ENCODE measurements at regions not wholly inside any gene's neighbourhood (a gene's known extent, or its start where the extent isn't known, plus 50 kb on each side); places are given as distances from the start of the nearest gene placed in this dataset.

DNA sequence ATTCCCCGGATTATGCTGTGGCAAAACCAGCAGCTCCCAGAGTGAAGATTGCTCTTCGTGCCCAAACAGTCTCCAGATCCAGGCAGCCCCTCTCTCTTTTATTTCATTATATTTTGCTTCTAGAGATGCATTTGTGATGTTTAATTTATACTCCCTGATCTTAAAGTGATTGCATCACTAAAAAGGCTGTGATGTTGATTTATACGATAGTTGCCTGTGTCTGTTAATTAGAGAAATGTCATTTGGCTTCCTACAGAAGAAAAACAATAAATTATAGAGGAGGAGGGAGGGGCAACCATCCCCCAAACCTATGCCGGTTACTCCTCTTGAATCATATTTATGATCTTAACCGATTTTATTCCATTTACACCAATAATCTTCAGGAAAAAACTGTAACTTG, 615.3 kb downstream of the TOX3 start:
- ChIA-PET CTCF (no interaction called here), POLR2A (no interaction called here), RAD21 (ENCODE audit: low non-redundant PET in 1 of 2, low total read pairs in 2 of 2, uncharacterized antibody in 2 of 2, unreplicated experiment in 2 of 2) (no interaction called here)
- H3K4me3 ChIP-seq (replicated peaks in 1 of 2; ENCODE audit: low read depth in 1 of 2, low read length in 2 of 2): no peak overlapping the region
- intact Hi-C loops (cut with micrococcal nuclease): no loop called here
- no peak overlapping the region for H3K9ac ChIP-seq (ENCODE audit: low read length)
- H4K20me1 ChIP-seq (ENCODE audit: insufficient read depth): no peaks in the 10 kb centered on the region
- H3K4me2 ChIP-seq (ENCODE audit: low read length): no peak overlapping the region
- no peak overlapping the region for H3K27ac ChIP-seq (ENCODE audit: low read depth, low read length)
- no peaks in the 10 kb centered on the region for H3K4me1 ChIP-seq (ENCODE audit: control insufficient read depth in 1 of 2, insufficient read depth in 2 of 2, low read length in 2 of 2)
- no TSS peak for BruUV-seq (replicated peaks)
- H3K9me2 ChIP-seq (ENCODE audit: insufficient read depth): no peaks in the 10 kb centered on the region
- DNase-seq (ENCODE audit: low read depth, low spot score): no peak
- H3K36me3 ChIP-seq (ENCODE audit: control insufficient read depth in 1 of 2, insufficient read depth in 2 of 2, low read length in 2 of 2): no peaks in the 10 kb centered on the region
- no peak for ATAC-seq
- H3K27me3 ChIP-seq (ENCODE audit: insufficient read depth, low read length): no peaks in the 10 kb centered on the region
- H2AFZ ChIP-seq (ENCODE audit: low read depth, low read length, poor library complexity, severe bottlenecking): no peak overlapping the region
- H3K79me2 ChIP-seq (ENCODE audit: insufficient read depth, low read length): no peaks in the 10 kb centered on the region
- no peak for TF ChIP-seq EZH2phosphoT487 (IDR thresholded peaks at IDR 0.05; ENCODE audit: borderline replicate concordance)
- no peak for TF ChIP-seq RAD21 (IDR thresholded peaks at IDR 0.05; ENCODE audit: low read depth)
- TF ChIP-seq, protein P1, sequence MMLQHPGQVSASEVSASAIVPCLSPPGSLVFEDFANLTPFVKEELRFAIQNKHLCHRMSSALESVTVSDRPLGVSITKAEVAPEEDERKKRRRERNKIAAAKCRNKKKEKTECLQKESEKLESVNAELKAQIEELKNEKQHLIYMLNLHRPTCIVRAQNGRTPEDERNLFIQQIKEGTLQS (IDR thresholded peaks at IDR 0.05): no peak
- no peak for TF ChIP-seq ZBTB33 (IDR thresholded peaks at IDR 0.05; ENCODE audit: extremely low read depth, insufficient replicate concordance, low read length)
- no peak for TF ChIP-seq SP1 (IDR thresholded peaks at IDR 0.05; ENCODE audit: low read depth)
- no peak for TF ChIP-seq JUND (IDR thresholded peaks at IDR 0.05)
- TF ChIP-seq YY1 (IDR thresholded peaks at IDR 0.05; ENCODE audit: extremely low read depth, insufficient replicate concordance, low read depth, low read length): no peak
- TF ChIP-seq ZNF274 (IDR thresholded peaks at IDR 0.05; ENCODE audit: low read depth, low read length): no peak
- peaks cover 0 to 14% of the 10 kb centered on the region in 2 experiments; a peak in 2 of 4 replicates for H3K9me3 ChIP-seq (ENCODE audit: control insufficient read depth in 1 of 2, insufficient read depth in 1 of 2, low read depth in 1 of 2, low read length in 2 of 2)

GRCh38 chr16:51924744-51925143, 622.2 kb downstream of the TOX3 start:
- no TSS peak for BruUV-seq (replicated peaks)
- Histone ChIP-seq H3K79me2 (ENCODE audit: insufficient read depth, low read length) (no peaks in the 10 kb centered on the region), H3K27ac (ENCODE audit: low read depth, low read length) (no peak overlapping the region), H3K9me2 (ENCODE audit: insufficient read depth) (no peaks in the 10 kb centered on the region), H3K27me3 (ENCODE audit: insufficient read depth, low read length) (no peaks in the 10 kb centered on the region), H3K4me1 (ENCODE audit: control insufficient read depth in 1 of 2, insufficient read depth in 2 of 2, low read length in 2 of 2) (no peaks in the 10 kb centered on the region), H3K4me2 (ENCODE audit: low read length) (no peak overlapping the region), H4K20me1 (ENCODE audit: insufficient read depth) (no peaks in the 10 kb centered on the region), H3K9ac (ENCODE audit: low read length) (no peak overlapping the region), H2AFZ (ENCODE audit: low read depth, low read length, poor library complexity, severe bottlenecking) (no peak overlapping the region), H3K36me3 (ENCODE audit: control insufficient read depth in 1 of 2, insufficient read depth in 2 of 2, low read length in 2 of 2) (no peaks in the 10 kb centered on the region), H3K9me3 (ENCODE audit: control insufficient read depth in 1 of 2, insufficient read depth in 1 of 2, low read depth in 1 of 2, low read length in 2 of 2) (peaks cover 4 to 11% of the 10 kb centered on the region in 2 experiments; a peak in 2 of 4 replicates), H3K4me3 (replicated peaks in 1 of 2; ENCODE audit: low read depth in 1 of 2, low read length in 2 of 2) (no peak overlapping the region)
- CTCF ChIA-PET: no interaction called here
- intact Hi-C loops (cut with micrococcal nuclease): no loop called here
- ATAC-seq: no peak
- no peak for DNase-seq (ENCODE audit: low read depth, low spot score)
- RAD21 ChIA-PET (ENCODE audit: low non-redundant PET in 1 of 2, low total read pairs in 2 of 2, uncharacterized antibody in 2 of 2, unreplicated experiment in 2 of 2): no interaction called here
- POLR2A ChIA-PET: no interaction called here
- TF ChIP-seq CEBPB (IDR thresholded peaks at IDR 0.05; ENCODE audit: low read depth) (no peak), EZH2 (IDR thresholded peaks at IDR 0.05) (no peak), JUND (IDR thresholded peaks at IDR 0.05) (no peak), SP1 (IDR thresholded peaks at IDR 0.05; ENCODE audit: low read depth) (no peak), ZNF274 (IDR thresholded peaks at IDR 0.05; ENCODE audit: low read depth, low read length) (no peak), FOSL1 (IDR thresholded peaks at IDR 0.05; ENCODE audit: low read depth) (no peak), ZBTB33 (IDR thresholded peaks at IDR 0.05; ENCODE audit: extremely low read depth, insufficient replicate concordance, low read length) (no peak), EZH2phosphoT487 (IDR thresholded peaks at IDR 0.05; ENCODE audit: borderline replicate concordance) (no peak), SIN3A (IDR thresholded peaks at IDR 0.05; ENCODE audit: low read depth) (no peak), CTCF (IDR thresholded peaks at IDR 0.05 in 2 of 3, conservative IDR thresholded peaks at IDR 0.05 in 1 of 3; ENCODE audit: borderline replicate concordance in 1 of 3, insufficient read depth in 1 of 3, low read depth in 2 of 3, low read length in 2 of 3) (no peak)
- TF ChIP-seq, protein P2, sequence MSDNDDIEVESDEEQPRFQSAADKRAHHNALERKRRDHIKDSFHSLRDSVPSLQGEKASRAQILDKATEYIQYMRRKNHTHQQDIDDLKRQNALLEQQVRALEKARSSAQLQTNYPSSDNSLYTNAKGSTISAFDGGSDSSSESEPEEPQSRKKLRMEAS (IDR thresholded peaks at IDR 0.05): no peak
